GM19452 (cell line): ENCODE measurements at regions not wholly inside any gene's neighbourhood (a gene's known extent, or its start where the extent isn't known, plus 50 kb on each side); places are given as distances from the start of the nearest gene placed in this dataset.
"Not testable (repeated sequence)": the region's sequence is repeated elsewhere in the genome, so short reads cannot be mapped to it uniquely, and the experiment has no call there.

Source experiments
- ATAC-seq: cut with Tn5 transposase; IDR thresholded peaks from one replicate; pipeline ENCODE4 v1.9.1; 2021; ENCODE audit not compliant: unreplicated experiment

DNA sequence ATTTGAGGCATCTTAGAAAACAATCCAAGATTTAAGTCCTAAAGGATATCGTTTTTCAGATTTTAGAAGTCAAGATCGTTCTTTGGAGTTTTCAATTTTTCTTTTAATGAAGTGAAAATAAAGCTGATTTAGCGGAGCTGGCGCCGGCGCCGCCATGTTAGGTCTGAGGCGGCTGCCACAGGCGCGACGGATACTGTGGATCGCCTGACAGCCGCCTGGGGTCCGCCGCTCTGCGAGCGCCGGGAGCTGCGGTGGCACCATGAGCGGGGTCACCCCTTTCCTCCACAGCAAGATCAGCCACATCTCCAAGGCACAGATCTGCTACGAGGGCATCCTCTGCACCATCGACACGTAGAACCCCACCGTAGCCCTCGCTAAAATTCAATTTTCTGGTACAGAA is 247.2 kb downstream of the GJA1 start:
- ATAC-seq = no peak

DNA sequence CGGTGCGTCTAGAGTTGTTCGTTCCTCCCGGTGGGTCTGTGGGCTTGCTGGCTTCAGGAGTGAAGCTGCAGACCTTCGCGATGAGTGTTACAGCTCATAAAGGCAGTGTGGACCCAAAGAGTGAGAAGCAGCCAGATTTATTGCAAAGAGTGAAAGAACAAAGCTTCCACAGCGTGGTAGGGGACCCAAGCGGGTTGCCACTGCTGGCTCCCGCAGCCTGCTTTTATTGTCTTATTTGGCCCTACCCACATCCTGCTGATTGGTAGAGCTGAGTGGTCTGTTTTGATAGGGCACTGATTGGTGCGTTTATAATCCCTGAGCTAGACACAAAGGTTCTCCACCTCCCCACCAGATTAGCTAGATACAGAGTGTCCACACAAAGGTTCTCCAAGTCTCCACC is 250.4 kb downstream of the GJA1 start:
- ATAC-seq = not testable (repeated sequence)

DNA sequence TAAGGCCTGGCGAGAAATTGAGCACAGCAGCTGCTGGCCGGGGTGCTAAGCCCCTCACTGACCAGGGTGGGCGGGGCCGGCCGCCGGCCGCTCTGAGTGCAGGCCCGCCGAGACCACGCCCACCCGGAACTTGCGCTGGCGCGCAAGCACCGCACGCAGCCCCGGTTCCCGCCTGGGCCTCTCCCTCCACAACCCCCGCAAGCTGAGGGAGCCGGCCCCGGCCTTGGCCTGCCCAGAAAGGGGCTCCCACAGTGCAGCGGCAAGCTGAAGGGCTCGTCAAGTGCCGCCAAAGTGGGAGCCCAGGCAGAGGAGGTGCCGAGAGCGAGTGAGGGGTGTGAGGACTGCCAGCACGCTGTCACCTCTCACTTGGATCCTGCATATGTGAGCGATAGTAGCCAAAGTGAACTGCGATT is 251.2 kb downstream of the GJA1 start:
- no peak for ATAC-seq

DNA sequence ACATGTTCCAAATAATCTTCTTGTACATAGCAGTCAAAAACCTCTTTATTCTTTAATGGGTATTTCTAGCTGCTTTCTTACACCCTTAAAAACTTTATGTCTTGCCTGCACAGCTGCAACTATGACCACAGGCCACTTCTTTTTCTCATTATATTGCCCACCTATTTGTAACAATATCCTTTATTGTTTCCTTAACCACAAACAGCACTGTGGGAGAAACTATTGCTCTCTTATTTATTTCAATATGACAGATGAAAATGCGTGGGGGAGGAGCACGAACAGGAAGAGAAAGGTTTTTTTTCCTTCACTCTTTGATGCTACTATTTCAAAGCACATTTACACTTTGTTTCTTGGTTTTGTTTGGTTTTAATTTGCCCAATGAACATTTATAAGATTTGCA is 253.5 kb downstream of the GJA1 start:
- ATAC-seq = no peak

DNA sequence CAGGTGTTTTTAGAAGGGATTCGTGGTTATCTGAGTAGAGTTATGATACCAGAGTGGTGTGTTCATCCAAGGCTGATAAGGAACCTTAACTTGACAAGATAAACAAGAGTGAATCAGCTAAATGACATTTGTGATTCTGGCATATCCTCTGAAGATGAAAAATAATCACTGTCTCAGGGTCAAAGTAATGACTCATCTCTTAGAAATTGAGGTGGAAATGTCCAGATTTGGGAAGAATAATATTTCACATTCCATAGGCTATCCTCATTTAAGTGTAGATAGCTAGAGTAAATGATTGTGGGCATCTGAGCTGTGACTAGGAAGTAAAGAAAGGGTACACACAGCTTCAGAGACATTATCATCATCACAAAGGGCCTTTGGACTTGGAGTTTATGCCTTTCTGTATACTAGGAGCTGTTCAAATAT is 255.7 kb downstream of the GJA1 start:
- ATAC-seq = no peak

DNA sequence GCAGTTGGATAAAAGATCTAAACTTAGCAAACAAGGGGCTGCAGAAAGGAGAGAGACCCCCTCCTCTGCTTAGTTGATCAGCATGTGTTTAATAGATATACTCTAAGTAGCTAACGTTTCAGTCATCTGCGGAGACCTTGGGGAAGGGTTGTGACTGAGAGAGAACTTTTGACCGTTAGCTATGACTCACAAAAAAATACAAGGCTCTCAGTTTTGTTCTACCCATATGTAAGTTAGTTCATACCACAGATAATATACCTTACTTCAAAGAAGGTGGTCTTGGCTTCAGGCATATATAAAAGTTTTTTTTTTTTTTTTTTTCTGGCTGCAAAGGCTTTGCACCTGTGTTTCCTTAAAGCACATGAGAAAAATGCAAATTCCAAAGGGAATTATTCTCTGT is 258.9 kb downstream of the GJA1 start:
- ATAC-seq = no peak

DNA sequence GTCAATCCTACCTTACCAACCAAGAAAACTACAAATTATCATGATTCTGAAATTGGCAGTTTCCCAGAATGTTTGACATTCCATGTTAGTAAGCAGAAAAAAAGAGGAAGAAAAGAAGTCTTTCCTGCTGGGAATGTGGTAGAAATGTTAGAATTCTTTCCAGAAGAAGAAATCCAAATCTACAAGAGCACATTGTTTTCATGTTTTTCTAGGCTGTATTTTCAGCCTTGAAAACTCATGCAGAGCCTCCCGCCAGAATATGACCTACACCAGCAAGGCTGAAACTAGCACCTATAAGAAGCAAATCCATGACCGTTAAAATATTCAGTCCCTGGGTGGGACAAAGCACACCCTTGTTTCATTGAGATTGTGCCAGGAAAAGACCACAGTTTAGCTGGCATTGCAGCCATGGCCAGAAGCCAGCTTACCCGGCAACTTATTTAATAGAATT is 259.4 kb downstream of the GJA1 start:
- ATAC-seq = no peak

DNA sequence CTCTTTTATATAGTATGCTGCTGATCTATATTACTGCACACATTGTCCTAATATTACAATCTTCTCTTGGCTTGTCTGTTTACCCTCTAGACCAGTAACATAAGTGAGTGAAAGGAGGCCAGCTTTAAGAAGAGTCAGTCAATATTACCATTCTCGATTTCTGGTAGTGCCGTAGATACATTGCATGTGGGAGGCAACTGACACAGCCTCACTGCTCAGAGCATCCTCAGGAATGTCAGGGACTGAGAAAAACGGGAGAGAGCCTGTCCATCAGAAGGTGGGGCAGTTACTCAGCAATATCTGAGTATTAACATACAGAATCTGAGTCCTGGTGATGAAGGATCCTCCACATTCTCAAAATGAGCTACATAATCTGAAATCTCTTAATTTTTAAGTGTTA is 259.9 kb downstream of the GJA1 start:
- ATAC-seq = no peak

DNA sequence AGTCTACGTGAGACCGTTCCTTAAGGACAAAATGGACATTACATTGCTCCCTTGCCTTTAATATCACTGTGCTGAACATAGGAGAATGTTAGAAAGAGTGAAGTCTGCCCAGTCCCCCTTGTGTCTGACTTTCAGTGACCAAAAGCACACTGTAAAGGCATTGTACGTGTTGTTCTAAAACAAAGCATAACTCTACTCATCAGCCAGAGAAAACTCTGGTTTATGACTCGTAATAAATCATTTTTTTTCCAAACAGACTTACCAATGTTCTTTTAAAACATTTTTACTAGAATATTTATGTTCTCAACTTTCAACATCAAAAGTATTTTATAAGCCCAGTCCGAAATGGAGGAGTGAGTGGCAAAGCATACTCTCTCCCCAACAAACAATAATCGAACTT is 262.5 kb downstream of the GJA1 start:
- no peak for ATAC-seq

DNA sequence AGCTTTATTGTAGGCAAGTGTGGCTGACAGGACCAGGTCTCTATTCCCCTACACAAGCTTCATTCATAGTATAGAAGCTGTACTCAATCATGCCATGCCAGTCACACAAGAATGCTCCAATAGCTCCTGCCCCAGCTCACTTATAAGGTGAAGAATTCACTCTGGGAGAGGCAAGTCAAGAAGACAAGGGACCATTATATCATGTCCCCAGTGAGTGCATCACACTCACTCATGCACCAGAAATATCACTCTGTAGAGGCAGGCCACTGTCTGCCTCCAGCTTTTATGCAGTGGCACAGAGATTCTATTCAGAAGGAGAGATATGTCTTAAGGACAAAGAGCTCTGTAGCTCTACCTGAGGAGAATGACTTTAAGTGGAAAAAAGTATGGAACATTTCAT is 263.2 kb downstream of the GJA1 start:
- no peak for ATAC-seq

DNA sequence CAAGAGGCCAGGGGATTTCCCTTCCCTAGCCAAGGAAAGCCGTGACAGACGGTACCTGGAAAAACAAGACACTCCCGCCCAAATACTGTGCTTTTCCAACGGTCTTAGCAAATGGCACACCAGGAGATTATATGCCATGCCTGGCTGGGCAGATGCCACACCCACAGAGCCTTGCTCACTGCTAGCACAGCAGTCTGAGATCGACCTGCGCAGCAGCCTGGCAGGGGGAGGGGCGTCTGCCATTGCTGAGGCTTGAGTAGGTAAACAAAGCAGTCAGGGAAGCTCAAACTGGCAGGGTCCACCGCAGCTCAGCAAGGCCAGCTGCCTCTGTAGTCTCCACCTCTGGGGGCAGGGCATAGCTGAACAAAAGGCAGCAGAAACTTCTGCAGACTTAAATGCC is 267.7 kb downstream of the GJA1 start:
- ATAC-seq = not testable (repeated sequence)

DNA sequence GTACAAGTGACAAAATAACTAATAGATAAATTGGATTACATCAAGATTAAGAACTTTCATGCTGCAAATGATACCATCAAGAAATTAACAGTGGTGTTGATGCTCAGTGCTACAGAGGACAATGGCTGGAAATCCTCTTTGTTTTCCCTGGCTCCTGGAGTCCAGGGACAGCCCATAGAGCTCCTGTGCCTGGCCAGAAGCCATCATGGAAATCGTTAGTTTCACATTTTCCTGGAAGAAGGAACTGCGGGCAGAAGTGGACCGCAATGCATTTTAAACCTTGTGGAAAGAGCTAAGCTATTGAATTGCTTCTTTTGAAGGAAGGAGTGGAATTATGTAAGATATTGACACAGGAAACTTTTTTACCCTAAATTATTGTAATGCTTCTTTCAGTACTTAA is 276.0 kb downstream of the GJA1 start:
- ATAC-seq = no peak

DNA sequence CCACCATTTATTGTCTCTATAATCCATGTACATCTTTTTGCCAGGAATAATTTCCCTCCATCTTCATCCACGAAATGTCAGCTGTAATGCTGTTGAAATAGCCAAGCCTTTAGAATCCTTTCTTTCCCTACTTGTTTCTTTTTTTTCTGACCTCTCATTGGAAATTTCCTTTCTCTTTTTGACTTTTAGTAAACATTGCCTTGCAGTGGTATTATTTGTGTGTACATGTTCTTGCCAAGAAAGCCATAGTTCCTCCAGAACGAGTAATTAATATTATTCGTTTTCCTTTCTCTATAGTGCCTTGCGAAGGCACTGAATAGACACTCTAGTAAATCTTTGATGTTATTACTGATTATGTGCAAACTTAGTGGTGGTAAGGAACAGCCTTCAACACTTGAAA is 282.2 kb downstream of the GJA1 start:
- no peak for ATAC-seq

DNA sequence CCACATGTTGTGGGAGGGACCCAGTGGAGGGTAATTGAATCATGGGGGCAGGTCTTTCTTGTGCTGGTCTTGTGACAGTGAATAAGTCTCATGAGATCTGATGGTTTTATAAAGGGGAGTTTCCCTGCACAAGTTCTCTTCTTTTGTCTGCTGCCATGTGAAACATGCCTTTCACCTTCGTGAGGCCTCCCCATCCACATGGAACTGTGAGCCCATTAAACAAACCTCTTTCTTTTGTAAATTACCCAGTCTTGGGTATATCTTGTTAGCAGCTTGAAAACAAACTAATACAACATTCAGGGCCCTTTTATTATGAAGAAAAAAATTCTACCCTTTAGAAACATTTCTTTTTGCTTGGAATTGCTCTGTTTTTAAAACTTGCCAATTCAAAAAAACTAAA is 285.4 kb downstream of the GJA1 start:
- ATAC-seq = not testable (repeated sequence)

DNA sequence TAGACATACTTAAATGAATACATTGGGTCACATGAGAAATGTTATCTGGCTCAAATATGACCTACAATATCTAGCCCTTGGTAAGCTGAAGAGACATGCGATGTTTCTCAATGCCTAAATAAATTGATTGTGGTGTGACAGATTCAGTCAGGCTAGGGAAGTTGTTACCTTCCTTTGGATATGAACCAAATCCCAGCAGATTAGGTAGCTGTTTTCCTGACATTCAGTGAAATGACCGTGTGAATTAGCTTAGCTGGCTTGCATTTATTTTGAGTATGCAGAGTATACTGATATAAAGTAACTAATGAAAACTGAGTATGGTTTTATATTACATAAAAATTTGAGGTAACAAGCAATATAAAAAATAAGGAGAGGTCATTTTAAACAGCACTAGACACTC is 288.2 kb downstream of the GJA1 start:
- ATAC-seq = no peak

DNA sequence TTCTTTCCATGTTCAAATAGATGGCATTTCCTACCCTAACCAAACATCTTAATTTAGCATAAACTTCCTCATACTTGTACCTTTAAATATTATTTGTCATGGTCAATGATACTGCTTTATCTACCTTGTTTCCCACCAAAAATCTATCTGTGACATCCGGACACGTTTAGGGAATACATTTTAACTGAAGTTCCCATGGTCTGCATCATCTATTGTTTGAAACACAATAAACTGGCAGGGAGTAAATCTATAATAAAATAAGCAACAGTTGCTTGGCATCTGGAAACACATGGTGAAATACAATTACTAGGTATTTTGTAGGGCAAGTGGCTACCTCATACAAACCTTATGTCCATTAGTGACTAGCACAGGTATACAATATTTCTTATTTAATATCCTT is 289.1 kb downstream of the GJA1 start:
- ATAC-seq = no peak

DNA sequence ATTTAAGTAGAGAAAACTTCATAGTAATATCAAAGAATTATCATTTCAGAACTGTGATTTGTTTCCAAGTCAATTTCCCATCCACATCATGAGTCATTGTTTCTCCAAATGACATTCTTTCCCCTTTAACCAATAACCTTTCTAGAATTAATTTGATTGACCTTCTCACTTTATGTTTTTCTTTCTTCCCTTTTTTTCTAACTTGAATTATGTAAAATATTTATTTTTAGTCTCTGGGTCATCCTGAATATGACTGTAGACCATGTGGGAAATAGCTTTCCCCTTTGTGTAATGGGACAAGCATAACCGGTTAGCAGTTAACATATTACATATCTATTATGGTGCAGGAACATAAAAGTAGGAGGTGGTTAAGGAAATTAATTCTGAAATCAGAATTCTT is 291.1 kb downstream of the GJA1 start:
- ATAC-seq = no peak

DNA sequence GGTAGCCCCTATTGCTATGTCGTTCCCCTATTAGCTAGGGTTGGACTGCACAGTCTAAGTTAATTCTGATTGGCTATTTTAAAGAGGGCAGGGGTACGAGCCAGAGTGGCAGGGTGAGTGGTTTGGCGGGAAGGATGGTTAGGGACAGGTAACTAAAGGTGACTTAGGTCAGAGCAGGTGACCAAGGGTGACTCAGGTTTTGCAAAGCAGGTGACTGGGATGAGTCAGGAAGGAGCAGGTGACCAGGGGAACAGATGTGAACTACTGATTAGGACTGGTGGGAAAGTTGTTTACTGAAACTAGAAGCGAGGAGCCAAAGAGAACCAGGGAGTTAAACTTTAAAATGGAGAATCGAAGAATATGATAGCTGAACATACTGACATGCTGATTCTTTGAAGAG is 295.2 kb downstream of the GJA1 start:
- no peak for ATAC-seq

DNA sequence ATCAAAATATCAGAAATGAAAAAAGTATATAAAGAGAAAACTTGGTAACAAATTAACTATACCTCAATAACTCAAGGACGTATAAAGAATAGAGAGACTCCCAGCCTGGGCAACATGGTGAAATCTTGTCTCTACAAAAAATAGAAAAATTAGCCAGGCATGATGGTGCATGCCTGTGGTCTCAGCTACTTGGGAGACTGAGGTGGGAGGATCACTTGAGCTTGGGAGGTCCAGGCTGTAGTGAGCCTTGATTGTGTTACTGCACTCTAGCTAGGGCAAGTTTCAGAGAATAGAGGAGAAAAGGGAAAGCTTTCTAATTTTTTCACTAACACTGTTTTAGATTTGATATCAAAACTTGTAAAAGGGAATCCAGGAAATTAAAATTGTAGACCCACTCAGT is 295.9 kb downstream of the GJA1 start:
- no peak for ATAC-seq

DNA sequence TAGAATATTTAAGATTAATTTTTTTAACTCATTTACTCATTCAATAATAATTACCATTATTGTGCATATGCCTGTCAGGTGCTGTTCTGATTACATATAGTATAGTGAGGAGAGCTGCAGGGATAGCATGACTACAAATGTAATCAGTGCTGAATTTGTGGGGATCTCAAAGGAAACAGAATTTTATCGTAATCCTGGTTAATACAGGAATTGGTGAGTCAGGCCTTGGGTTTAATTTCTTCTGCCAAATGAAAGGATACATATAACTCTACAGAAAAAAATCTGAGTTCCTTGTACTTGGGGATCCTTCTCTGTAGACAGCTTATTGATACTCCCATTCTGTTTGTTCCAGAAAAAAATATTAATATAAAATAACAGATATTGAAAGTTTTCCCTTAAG is 297.2 kb downstream of the GJA1 start:
- no peak for ATAC-seq

DNA sequence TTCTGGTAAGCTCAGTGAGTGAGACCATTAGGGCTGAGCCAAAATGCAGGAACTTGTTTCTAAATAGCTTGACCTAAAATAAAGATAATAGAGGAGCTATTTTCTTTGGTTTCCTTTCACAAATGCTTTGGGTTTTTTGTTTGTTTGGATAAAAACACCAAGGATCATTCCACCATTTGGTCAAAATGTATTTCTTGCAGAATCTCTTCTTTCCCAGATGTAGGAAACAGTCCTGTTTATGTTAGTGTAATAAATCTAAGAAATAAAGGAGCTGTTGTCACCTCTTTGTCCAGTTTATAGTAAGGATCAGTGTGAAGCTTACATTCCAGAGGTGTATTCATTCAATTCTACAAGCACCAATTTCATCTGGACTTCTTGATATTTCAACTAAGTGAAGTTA is 297.8 kb downstream of the GJA1 start:
- no peak for ATAC-seq

DNA sequence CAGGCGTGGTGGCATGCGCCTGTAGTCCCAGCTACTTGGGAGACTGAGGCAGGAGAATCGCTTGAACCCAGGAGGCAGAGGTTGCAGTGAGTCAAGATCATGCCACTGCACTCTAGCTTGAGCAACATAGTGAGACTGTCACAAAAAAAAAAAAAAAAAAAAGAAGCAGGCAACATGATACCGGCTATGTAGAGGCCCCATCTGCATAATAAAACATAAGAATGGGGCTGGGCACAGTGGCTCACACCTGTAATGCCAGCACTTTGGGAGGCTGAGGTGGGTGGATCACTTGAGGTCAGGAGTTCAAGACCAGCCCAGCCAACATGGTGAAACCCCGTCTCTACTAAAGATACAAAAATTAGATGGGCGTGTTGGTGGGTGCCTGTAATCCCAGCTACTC is 304.7 kb downstream of the GJA1 start:
- not testable (repeated sequence) for ATAC-seq

DNA sequence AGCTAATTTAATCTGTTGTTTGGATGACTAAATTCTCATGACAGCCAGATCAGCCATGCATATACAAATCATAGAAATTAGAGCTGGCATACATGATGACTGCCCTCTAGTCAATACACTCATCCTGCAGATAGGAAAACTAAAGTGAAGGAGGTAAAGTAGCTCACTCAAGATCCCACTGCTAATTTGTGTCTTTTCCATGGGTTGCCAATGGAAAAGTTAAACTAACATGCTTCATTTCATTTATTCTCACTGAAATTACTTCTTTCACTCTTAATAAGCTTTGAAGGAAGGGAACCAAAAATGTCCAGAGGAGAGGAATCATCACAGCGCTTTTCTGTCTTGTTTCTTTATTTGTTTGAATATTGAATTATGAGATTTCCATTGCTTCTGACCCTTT is 308.2 kb downstream of the GJA1 start:
- ATAC-seq = no peak

DNA sequence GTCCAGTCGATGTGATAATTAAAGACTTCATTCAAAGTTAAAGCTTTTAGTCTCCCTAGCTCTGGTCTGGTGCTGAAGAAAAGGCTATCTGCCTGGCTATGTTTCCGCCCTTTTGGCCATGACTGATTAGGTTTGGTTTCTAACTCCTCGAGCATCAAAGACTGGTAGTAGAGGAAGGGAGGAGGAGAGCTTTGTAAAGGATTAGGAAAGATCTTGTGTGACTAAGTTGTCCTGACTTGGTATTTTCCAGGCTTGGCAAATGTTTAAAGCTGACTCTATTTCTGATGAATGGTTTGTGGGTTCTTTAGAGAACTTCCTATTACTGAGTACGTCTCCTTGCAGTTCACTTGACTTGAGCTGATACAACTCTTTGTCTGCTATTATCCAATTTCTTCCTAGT is 312.9 kb downstream of the GJA1 start:
- no peak for ATAC-seq
